ENCODE measurements at regions not wholly inside any gene's neighbourhood (a gene's known extent, or its start where the extent isn't known, plus 50 kb on each side); places are given as distances from the start of the nearest gene placed in this dataset.

DNA sequence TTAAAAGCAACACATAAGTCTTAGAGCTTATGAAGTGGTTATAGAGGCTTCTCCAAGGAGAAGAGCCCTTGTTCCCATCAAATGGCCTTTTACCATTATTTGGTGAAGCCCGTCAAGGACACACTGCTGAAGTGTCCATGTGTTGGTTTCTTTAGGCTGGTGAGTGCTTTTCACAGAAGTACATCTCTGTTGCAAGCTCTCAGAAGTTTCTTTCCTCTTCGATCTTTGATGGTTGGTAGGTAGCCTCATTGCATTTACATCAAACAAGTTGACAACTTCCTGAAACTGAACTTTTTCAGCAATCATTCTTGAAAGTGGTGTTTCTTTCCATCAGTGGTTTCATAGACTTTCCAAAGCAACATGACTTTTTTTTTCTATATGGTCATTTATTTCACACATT, 465.6 kb downstream of the HDGFL1 start:
- TF ChIP-seq, protein P1, sequence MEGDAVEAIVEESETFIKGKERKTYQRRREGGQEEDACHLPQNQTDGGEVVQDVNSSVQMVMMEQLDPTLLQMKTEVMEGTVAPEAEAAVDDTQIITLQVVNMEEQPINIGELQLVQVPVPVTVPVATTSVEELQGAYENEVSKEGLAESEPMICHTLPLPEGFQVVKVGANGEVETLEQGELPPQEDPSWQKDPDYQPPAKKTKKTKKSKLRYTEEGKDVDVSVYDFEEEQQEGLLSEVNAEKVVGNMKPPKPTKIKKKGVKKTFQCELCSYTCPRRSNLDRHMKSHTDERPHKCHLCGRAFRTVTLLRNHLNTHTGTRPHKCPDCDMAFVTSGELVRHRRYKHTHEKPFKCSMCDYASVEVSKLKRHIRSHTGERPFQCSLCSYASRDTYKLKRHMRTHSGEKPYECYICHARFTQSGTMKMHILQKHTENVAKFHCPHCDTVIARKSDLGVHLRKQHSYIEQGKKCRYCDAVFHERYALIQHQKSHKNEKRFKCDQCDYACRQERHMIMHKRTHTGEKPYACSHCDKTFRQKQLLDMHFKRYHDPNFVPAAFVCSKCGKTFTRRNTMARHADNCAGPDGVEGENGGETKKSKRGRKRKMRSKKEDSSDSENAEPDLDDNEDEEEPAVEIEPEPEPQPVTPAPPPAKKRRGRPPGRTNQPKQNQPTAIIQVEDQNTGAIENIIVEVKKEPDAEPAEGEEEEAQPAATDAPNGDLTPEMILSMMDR (IDR thresholded peaks at IDR 0.05; ENCODE audit: insufficient read depth, low read length, poor library complexity, severe bottlenecking), result no peak
- no peaks in the 10 kb centered on the region for H3K36me3 ChIP-seq (ENCODE audit: control insufficient read depth, insufficient read depth, low read length)
- H3K27me3 ChIP-seq (ENCODE audit: control insufficient read depth, insufficient read depth, low read length), result no peaks in the 10 kb centered on the region
- no peak overlapping the region for H3K4me3 ChIP-seq (ENCODE audit: low read depth, low read length)
- DNase-seq (ENCODE audit: low read depth), result no peak

GRCh38 chr6:23036406-23036983, 467.1 kb downstream of the HDGFL1 start:
- TF ChIP-seq, protein P1 (IDR thresholded peaks at IDR 0.05; ENCODE audit: insufficient read depth, low read length, poor library complexity, severe bottlenecking), result no peak
- peak; percentile 1 for DNase-seq (ENCODE audit: low read depth)
- H3K27me3 ChIP-seq (ENCODE audit: control insufficient read depth, insufficient read depth, low read length), result no peaks in the 10 kb centered on the region

DNA sequence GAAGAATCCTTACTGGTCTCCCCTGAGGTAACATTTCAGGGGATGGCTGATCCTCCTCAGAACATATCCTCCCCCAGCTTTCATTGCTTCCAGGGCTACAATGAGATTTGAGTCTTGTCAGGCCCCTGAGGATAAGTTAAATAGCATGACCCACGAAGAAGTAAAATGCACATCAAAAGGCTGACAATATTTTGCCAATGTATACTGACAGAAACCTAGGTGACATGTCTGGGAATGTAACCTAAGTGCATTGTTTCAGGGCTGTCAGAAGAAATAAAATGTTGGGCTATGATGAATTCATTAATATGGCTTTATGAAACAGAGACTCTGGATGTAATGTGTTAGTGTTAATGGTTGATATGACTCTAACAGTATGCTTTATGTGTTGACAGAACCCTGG, 471.5 kb downstream of the HDGFL1 start:
- H3K27me3 ChIP-seq (ENCODE audit: control insufficient read depth, insufficient read depth, low read length), result no peaks in the 10 kb centered on the region
- TF ChIP-seq, protein P1 (IDR thresholded peaks at IDR 0.05; ENCODE audit: insufficient read depth, low read length, poor library complexity, severe bottlenecking), result no peak
- DNase-seq (ENCODE audit: low read depth), result no peak
- no peak overlapping the region for H3K4me3 ChIP-seq (ENCODE audit: low read depth, low read length)
- no peaks in the 10 kb centered on the region for H3K36me3 ChIP-seq (ENCODE audit: control insufficient read depth, insufficient read depth, low read length)

More at GRCh38 chr6:23036406-23036983, 467.1 kb downstream of the HDGFL1 start:
- H3K36me3 ChIP-seq (ENCODE audit: control insufficient read depth, insufficient read depth, low read length), result no peaks in the 10 kb centered on the region
- no peak overlapping the region for H3K4me3 ChIP-seq (ENCODE audit: low read depth, low read length)

GRCh38 chr6:23045280-23045679, 475.9 kb downstream of the HDGFL1 start:
- DNase-seq (ENCODE audit: low read depth), result no peak
- TF ChIP-seq, protein P1 (IDR thresholded peaks at IDR 0.05; ENCODE audit: insufficient read depth, low read length, poor library complexity, severe bottlenecking), result no peak
- no peaks in the 10 kb centered on the region for H3K27me3 ChIP-seq (ENCODE audit: control insufficient read depth, insufficient read depth, low read length)
- H3K36me3 ChIP-seq (ENCODE audit: control insufficient read depth, insufficient read depth, low read length), result no peaks in the 10 kb centered on the region
- H3K4me3 ChIP-seq (ENCODE audit: low read depth, low read length), result no peak overlapping the region

DNA sequence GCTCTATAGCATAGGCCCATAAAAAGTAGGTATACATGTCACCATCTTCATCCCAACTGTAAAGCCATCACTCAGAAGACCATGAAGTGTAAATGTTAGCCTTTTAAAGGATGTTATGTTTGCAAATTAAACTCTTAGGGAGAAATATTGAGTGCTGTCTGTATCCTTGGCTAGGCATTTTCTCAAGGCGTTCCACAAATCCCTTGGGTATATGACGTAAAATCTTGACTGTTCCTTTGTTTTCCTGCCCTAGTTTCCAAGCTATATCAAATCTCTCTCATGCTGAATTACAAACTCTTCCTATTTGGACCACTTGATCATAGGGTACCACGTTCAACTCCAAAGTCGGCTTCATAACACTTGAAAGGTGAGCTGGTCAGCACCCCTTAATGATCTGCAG, 486.2 kb downstream of the HDGFL1 start:
- Histone ChIP-seq H3K36me3 (ENCODE audit: control insufficient read depth, insufficient read depth, low read length) (no peaks in the 10 kb centered on the region), H3K4me3 (ENCODE audit: low read depth, low read length) (no peak overlapping the region), H3K27me3 (ENCODE audit: control insufficient read depth, insufficient read depth, low read length) (no peaks in the 10 kb centered on the region)
- TF ChIP-seq, protein P1 (IDR thresholded peaks at IDR 0.05; ENCODE audit: insufficient read depth, low read length, poor library complexity, severe bottlenecking), result no peak
- DNase-seq (ENCODE audit: low read depth), result no peak

GRCh38 chr6:23073821-23074220, 504.5 kb downstream of the HDGFL1 start:
- TF ChIP-seq, protein P1 (IDR thresholded peaks at IDR 0.05; ENCODE audit: insufficient read depth, low read length, poor library complexity, severe bottlenecking), result no peak
- no peaks in the 10 kb centered on the region for H3K27me3 ChIP-seq (ENCODE audit: control insufficient read depth, insufficient read depth, low read length)
- no peak overlapping the region for H3K4me3 ChIP-seq (ENCODE audit: low read depth, low read length)
- H3K36me3 ChIP-seq (ENCODE audit: control insufficient read depth, insufficient read depth, low read length), result no peaks in the 10 kb centered on the region
- no peak for DNase-seq (ENCODE audit: low read depth)

Measured in kidney epithelial cell (primary cell).